ENCODE measurements at regions not wholly inside any gene's neighbourhood (a gene's known extent, or its start where the extent isn't known, plus 50 kb on each side); places are given as distances from the start of the nearest gene placed in this dataset.
"Not testable (repeated sequence)": the region's sequence is repeated elsewhere in the genome, so short reads cannot be mapped to it uniquely, and the experiment has no call there.

DNA sequence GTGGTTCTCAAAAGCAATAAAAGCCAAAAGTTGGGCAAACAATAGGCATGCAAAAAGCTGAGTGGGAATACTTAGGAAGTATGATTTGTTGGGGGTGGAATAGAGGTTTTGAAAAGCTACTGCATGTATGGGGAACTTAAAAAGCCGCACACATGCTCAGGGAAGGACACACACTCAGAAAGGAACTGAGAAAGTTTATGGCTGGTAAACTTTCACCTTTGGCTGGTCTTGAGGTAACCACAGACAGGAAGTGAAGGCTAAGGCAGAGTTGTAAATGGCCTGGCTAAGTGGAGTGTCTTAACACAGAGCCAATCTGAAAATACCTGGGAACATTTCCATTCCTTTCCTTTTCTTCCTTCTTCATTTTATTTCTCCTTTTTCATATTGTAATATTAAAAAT, 134.5 kb upstream of the EXOC2 start:
- no peak for DNase-seq
- Histone ChIP-seq H3K27me3 (ENCODE audit: control insufficient read depth, insufficient read depth, low read length) (no peaks in the 10 kb centered on the region), H3K36me3 (replicated peaks; ENCODE audit: control insufficient read depth, insufficient read depth, low read length) (no peaks in the 10 kb centered on the region), H3K4me3 (ENCODE audit: insufficient read depth, low read depth, low read length) (no peak overlapping the region)

DNA sequence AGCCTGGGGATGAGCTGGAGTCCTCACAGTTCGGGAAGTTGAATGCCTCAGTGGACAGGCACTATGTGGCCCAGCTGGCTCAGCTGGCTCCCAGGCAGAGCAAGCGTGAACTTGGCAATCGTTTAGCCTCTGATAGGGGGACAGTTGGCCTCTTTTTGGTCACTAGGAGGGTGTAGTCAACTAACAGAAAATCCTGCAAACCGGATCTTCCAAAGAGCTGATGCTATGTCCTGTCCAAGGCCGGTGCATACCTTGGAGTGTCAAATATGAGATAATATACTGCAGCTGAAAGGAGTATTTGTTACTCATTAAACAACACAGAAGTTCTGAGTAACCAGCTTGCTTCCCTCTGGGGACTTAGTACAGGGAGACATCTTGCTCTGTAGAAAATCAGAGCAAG, 126.2 kb upstream of the EXOC2 start:
- DNase-seq = no peak

DNA sequence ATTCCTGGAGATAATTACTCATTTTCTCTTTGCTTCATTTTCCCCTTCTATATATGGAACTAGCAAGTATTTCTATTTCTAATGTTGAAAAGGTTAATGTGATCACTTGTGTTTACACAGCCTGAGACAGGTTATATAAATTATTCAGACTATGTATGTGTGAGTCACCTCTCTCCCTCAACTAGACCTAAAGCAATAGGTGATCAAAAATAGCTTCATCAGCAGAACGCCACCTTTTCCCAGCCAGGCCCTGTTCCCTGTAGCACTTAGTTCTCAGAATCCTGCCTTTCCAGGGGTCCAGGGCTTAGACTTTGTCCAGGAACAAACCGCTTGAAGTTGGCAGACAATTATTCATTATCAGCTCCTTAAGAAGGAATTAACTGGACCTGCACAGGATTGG, 125.3 kb upstream of the EXOC2 start:
- H3K27me3 ChIP-seq (ENCODE audit: control insufficient read depth, insufficient read depth, low read length) = no peaks in the 10 kb centered on the region
- no peaks in the 10 kb centered on the region for H3K36me3 ChIP-seq (replicated peaks; ENCODE audit: control insufficient read depth, insufficient read depth, low read length)
- no peak overlapping the region for H3K4me3 ChIP-seq (ENCODE audit: insufficient read depth, low read depth, low read length)
- DNase-seq = no peak

More for the DNA sequence above, 126.2 kb upstream of the EXOC2 start:
- H3K36me3 ChIP-seq (replicated peaks; ENCODE audit: control insufficient read depth, insufficient read depth, low read length) = no peaks in the 10 kb centered on the region
- no peaks in the 10 kb centered on the region for H3K27me3 ChIP-seq (ENCODE audit: control insufficient read depth, insufficient read depth, low read length)
- H3K4me3 ChIP-seq (ENCODE audit: insufficient read depth, low read depth, low read length) = no peak overlapping the region

DNA sequence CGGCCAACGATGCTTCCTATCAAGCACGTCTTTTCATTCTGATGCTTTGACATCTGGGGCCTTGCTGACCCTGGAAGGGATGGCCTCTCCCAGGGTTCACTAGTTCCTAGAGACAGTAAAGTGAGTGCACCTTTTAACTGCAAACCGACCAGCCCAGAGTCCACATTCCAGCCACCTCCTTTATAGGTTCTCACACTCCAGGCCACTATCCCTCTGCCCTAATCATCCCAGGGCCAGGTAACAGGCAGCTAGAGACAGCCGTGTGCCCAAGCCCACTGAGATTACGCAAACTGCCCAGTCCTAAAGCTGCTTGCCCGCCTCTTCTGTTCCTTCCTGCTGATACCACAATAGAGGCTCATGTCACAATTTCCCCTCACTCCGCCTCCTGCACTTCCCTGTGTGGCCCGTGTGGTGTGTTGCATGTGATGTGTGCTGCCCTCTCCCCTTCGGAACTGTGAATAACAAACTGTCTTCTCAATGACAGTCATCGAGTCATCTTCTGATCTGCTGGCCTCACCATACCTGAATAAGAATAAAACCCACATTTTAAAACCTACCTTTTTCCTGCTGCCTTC, 123.7 kb upstream of the EXOC2 start:
- DNase-seq = no peak
- H3K36me3 ChIP-seq (replicated peaks; ENCODE audit: control insufficient read depth, insufficient read depth, low read length) = no peaks in the 10 kb centered on the region
- H3K27me3 ChIP-seq (ENCODE audit: control insufficient read depth, insufficient read depth, low read length) = no peaks in the 10 kb centered on the region
- no peak overlapping the region for H3K4me3 ChIP-seq (ENCODE audit: insufficient read depth, low read depth, low read length)

DNA sequence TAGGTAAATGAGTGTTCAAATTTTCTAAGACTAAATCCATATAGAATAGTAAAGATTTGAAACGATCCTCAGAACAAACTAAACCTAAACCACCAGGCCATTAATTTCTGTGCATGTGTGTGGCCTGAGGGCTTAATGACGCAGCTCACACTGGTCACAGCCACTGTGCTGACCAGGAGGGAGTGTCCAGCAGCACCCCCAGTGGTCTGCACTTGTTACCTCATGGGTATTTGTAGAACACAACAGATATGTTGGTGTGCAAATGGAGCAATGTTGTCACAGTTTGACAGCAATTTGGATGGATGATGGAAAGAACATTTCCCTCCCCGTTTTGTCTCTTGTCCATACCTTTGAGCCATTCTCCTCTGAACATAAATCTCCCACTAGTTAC, 122.4 kb upstream of the EXOC2 start:
- no peak overlapping the region for H3K4me3 ChIP-seq (ENCODE audit: insufficient read depth, low read depth, low read length)
- no peaks in the 10 kb centered on the region for H3K27me3 ChIP-seq (ENCODE audit: control insufficient read depth, insufficient read depth, low read length)
- H3K36me3 ChIP-seq (replicated peaks; ENCODE audit: control insufficient read depth, insufficient read depth, low read length) = no peaks in the 10 kb centered on the region
- DNase-seq = peak; percentile 22

DNA sequence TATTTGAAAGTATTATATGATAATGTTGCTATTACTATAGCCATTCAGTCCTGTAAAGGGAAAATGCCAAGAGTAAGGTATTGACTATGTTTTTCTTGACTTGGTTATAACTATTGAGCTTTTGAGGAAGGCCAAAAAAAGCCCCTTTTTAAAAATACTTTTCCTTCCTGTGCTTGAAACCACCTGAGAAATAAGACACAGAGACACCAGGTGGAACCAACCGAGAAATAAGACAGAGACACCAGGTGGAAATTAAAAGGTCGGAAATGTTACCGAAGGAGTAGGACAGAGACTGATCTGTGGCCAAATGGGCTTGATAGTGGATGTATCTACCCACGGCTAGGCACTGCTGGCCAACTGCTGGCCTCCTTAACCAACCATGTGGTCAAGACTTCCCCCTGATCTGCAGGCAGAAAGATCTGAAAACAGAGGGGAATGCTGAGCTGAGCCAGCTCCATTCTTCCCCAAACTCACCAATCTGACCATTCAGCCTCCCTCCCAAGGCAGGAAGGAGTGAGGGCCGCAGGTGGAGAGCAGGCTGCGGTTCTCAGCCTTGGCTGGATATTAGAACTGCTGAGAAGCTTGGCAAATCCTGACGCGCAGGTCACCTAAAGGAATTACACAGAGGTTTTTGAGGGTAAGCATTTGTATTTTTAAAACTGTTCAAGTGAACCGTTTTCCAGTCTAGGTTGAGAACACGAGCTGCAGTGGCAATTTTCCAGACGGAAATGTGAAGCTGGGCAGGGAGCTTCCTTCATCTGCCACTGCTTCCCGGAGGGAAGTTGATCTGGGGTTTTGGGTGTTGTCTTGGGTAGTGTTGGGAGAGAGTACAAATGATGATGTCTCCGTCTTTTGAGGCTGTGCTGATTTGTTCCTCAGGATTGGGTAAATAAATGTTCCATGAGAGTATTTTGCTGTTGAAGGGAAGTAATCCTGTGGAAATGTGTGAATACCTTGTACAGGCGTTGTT, 121.7 kb upstream of the EXOC2 start:
- DNase-seq = no peak
- no peaks in the 10 kb centered on the region for H3K36me3 ChIP-seq (replicated peaks; ENCODE audit: control insufficient read depth, insufficient read depth, low read length)
- no peaks in the 10 kb centered on the region for H3K27me3 ChIP-seq (ENCODE audit: control insufficient read depth, insufficient read depth, low read length)
- H3K4me3 ChIP-seq (ENCODE audit: insufficient read depth, low read depth, low read length) = no peak overlapping the region

DNA sequence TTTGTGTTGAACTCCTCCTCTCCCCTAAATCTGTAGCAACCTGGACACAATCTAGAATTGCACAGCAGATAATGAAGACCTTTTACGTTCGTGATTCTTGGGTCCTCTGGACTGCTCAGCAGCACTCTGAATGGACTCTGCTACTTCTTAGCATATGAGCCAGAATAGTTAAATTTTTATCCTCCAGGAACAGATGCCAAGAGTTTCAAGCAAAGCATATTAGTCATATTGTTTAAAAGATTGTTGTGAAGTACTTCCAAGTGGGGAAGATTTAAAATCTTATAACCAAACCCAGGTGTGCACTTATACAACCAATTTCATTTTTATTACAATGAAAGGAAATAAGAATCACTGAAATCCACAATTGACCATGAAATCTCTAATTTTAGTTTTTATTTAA, 118.9 kb upstream of the EXOC2 start:
- H3K4me3 ChIP-seq (ENCODE audit: insufficient read depth, low read depth, low read length) = no peak overlapping the region
- H3K27me3 ChIP-seq (ENCODE audit: control insufficient read depth, insufficient read depth, low read length) = no peaks in the 10 kb centered on the region
- H3K36me3 ChIP-seq (replicated peaks; ENCODE audit: control insufficient read depth, insufficient read depth, low read length) = no peaks in the 10 kb centered on the region
- no peak for DNase-seq

DNA sequence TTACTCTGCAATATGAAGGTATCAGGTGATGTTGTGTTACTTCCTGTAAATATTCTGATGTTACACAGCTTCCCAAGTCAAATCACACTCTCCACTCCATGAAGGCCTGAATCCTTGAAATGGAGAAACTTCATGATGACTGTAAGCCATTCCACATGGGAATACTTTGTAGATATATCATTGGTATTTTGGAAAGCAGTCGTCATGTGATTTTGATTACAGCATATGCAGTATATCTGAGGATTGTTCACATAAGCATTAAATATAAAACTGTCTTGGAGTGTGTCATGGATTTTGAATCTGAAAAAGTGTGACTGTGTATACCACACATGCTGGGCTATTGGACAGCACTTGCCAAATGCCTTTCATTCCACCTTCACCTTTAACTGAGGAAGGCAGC, 118.3 kb upstream of the EXOC2 start:
- no peak for DNase-seq
- H3K36me3 ChIP-seq (replicated peaks; ENCODE audit: control insufficient read depth, insufficient read depth, low read length) = no peaks in the 10 kb centered on the region
- no peak overlapping the region for H3K4me3 ChIP-seq (ENCODE audit: insufficient read depth, low read depth, low read length)
- no peaks in the 10 kb centered on the region for H3K27me3 ChIP-seq (ENCODE audit: control insufficient read depth, insufficient read depth, low read length)

DNA sequence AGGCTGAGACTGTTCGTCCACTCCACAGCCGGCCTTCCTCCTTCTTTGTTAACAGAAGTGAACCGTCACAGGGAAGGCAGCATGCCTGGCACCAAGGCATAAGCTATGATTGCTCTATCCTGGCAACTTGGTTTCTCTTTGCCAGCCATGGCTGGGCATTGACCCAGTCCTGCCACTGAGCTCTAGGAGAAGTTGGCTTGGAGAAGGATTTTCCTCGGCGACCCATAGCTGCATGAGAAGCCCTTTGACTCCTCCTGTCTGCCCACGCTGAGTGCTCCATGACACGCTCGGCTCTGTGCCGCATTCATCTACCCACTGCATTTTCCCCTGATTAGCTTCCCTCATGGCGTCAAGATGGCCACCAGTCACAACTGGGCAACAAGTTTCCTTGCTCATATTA, 111.8 kb upstream of the EXOC2 start:
- Histone ChIP-seq H3K36me3 (replicated peaks; ENCODE audit: control insufficient read depth, insufficient read depth, low read length) (no peaks in the 10 kb centered on the region), H3K4me3 (ENCODE audit: insufficient read depth, low read depth, low read length) (no peak overlapping the region), H3K27me3 (ENCODE audit: control insufficient read depth, insufficient read depth, low read length) (no peaks in the 10 kb centered on the region)
- no peak for DNase-seq

DNA sequence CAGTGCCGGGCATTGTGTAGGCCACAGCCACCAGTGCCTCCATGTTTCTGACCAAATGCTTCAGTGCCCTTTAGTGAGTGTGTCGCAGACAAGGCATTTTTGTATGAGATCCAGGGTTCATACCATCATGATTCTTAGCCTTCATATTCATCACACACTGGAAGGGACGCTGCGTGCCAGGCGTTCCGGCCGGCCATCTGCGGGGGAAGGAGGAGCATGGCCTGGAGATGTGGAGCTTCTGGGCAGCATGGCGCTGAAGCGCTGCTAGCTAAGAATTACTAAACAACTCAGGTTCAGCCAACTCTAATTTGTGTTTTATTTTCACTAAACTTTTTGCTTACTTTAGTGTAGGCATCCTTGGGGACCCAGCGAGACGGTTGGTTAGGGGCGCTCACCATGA, 111.4 kb upstream of the EXOC2 start:
- DNase-seq = no peak
- Histone ChIP-seq H3K27me3 (ENCODE audit: control insufficient read depth, insufficient read depth, low read length) (no peaks in the 10 kb centered on the region), H3K36me3 (replicated peaks; ENCODE audit: control insufficient read depth, insufficient read depth, low read length) (no peaks in the 10 kb centered on the region), H3K4me3 (ENCODE audit: insufficient read depth, low read depth, low read length) (no peak overlapping the region)

DNA sequence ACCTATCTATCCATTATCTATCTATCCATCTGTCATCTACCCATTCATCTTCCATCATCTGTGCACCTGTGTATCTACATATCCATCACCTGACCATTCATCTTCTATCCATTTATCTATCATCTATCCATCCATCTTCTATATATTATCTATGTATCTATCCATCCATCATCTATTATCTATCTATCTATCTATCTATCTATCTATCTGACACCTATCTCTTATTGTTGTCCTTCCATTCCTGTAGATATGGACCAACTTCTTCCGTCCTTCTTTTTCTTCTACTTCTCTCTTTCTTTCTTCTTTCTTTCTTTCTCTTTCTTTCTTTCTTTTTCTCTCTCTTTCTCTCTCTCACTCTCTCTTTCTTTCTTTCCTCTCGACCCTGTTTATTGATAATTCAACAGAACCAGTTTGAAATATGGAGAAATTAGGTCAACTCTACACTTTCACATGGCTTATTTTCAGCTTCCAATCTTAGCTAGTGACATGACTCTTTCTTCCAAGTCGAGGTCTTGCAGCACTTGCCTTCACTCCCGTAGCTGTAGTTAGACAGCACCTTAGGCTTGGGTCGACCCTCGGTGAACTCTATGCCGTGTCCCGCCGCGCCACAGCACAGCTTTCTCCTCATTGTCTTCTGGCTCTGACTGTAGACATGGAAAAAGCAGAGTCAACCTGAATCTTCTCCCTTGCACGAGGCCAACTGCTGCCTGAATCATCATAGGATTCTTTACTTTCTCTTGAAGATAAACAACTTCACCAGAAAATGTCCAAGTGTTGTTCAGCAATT, 110.4 kb upstream of the EXOC2 start:
- no peak for DNase-seq
- Histone ChIP-seq H3K4me3 (ENCODE audit: insufficient read depth, low read depth, low read length) (no peak overlapping the region), H3K36me3 (replicated peaks; ENCODE audit: control insufficient read depth, insufficient read depth, low read length) (no peaks in the 10 kb centered on the region), H3K27me3 (ENCODE audit: control insufficient read depth, insufficient read depth, low read length) (no peaks in the 10 kb centered on the region)

DNA sequence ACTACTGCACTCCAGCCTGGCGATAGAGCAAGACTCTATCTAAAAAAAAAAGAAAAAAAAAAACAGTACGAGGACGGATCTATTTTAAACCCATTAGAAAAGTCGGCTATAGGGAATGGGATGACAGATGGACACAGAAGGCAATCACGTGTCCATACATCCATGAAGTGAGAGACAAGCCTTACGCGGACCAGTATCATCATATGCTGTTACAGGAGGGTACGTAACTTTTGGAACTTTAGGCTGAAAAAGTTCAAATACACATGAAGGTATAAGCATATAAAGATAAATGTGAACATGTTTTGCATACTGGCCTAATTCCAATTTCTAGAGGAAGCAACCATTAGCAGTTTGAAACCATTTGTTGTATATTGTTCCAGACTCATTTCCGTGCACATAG, 109.8 kb upstream of the EXOC2 start:
- Histone ChIP-seq H3K27me3 (ENCODE audit: control insufficient read depth, insufficient read depth, low read length) (no peaks in the 10 kb centered on the region), H3K36me3 (replicated peaks; ENCODE audit: control insufficient read depth, insufficient read depth, low read length) (no peaks in the 10 kb centered on the region), H3K4me3 (ENCODE audit: insufficient read depth, low read depth, low read length) (no peak overlapping the region)
- no peak for DNase-seq

DNA sequence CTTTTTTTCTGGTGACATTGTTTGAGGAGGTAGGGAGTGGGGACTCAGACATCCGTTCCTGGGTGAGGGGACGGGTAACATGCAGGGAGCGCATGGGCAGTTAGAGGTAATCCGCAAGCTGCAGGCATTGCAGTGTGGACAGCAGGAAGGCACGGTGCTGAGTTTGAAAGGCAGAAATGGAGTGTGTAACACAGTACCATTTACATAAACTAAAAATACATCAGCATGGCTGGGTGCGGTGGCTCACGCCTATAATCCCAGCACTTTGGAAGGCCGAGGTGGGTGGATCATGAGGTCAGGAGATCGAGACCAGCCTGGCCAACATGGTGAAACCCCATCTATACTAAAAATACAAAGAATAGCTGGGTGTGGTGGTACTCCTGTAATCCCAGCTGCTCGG, 109.3 kb upstream of the EXOC2 start:
- H3K36me3 ChIP-seq (replicated peaks; ENCODE audit: control insufficient read depth, insufficient read depth, low read length); H3K4me3 ChIP-seq (ENCODE audit: insufficient read depth, low read depth, low read length); H3K27me3 ChIP-seq (ENCODE audit: control insufficient read depth, insufficient read depth, low read length); DNase-seq: not testable (repeated sequence)

DNA sequence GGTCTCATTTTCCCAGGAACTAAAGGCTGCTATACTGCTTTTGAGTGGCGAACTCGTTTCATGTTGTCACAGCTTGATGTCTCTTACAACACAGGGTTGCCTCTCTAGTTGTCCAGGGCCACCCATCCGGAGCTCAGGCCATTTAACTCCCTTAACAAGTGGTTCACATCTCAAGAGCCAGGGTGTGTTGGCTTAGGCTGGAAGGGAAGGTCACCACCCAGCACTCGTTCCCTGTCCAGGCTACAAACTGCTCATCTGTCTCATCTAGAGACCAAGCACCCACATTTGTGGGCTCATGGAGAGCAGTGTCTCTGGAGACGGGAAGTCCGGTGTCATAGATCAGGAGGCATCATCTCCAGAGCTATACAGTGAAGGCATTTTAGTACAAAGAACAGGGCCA, 106.8 kb upstream of the EXOC2 start:
- Histone ChIP-seq H3K4me3 (ENCODE audit: insufficient read depth, low read depth, low read length) (no peak overlapping the region), H3K27me3 (ENCODE audit: control insufficient read depth, insufficient read depth, low read length) (no peaks in the 10 kb centered on the region), H3K36me3 (replicated peaks; ENCODE audit: control insufficient read depth, insufficient read depth, low read length) (no peaks in the 10 kb centered on the region)
- no peak for DNase-seq

Measured in H7 (cell line).